ENCODE measurements at regions not wholly inside any gene's neighbourhood (a gene's known extent, or its start where the extent isn't known, plus 50 kb on each side); places are given as distances from the start of the nearest gene placed in this dataset.
"Not testable (repeated sequence)": the region's sequence is repeated elsewhere in the genome, so short reads cannot be mapped to it uniquely, and the experiment has no call there.

DNA sequence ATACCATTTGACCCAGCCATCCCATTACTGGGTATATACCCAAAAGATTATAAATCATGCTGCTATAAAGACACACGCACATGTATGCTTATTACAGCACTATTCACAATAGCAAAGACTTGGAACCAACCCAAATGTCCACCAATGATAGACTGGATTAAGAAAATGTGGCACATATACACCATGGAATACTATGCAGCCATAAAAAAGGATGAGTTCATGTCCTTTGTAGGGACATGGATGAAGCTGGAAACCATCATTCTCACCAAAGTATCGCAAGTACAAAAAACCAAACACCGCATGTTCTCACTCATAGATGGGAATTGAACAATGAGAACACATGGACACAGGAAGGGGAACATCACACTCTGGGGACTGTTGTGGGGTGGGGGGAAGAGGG lies 81.7 kb upstream of the GPC3 start:
- TF ChIP-seq, protein P1, sequence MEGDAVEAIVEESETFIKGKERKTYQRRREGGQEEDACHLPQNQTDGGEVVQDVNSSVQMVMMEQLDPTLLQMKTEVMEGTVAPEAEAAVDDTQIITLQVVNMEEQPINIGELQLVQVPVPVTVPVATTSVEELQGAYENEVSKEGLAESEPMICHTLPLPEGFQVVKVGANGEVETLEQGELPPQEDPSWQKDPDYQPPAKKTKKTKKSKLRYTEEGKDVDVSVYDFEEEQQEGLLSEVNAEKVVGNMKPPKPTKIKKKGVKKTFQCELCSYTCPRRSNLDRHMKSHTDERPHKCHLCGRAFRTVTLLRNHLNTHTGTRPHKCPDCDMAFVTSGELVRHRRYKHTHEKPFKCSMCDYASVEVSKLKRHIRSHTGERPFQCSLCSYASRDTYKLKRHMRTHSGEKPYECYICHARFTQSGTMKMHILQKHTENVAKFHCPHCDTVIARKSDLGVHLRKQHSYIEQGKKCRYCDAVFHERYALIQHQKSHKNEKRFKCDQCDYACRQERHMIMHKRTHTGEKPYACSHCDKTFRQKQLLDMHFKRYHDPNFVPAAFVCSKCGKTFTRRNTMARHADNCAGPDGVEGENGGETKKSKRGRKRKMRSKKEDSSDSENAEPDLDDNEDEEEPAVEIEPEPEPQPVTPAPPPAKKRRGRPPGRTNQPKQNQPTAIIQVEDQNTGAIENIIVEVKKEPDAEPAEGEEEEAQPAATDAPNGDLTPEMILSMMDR (IDR thresholded peaks at IDR 0.05; ENCODE audit: extremely low read depth in 1 of 2, insufficient read depth in 1 of 2, low read depth in 1 of 2, low read length in 2 of 2): not testable (repeated sequence)
- TF ChIP-seq GATA2 (IDR thresholded peaks at IDR 0.05; ENCODE audit: insufficient read depth, insufficient read length, low read depth, low read length); POLR2AphosphoS5 (IDR thresholded peaks at IDR 0.05; ENCODE audit: insufficient read depth, low read depth, low read length); POLR2A (IDR thresholded peaks at IDR 0.05; ENCODE audit: low read depth, low read length); EZH2 (IDR thresholded peaks at IDR 0.05; ENCODE audit: borderline replicate concordance, low read depth, low read length, severe bottlenecking); JUN (IDR thresholded peaks at IDR 0.05; ENCODE audit: borderline replicate concordance, insufficient read depth, insufficient read length, low read depth): not testable (repeated sequence)
